ENCODE measurements at regions not wholly inside any gene's neighbourhood (a gene's known extent, or its start where the extent isn't known, plus 50 kb on each side); places are given as distances from the start of the nearest gene placed in this dataset.

GRCh38 chr4:59685626-59686025 lies 1514.5 kb upstream of the ADGRL3 start (continued):
- TF ChIP-seq ZBTB40 (IDR thresholded peaks at IDR 0.05) (no peak), ZBTB40 (CRISPR knock-in tag; IDR thresholded peaks at IDR 0.05) (no peak), TRAFD1 (CRISPR knock-in tag; IDR thresholded peaks at IDR 0.05; ENCODE audit: borderline replicate concordance) (no peak), SALL2 (CRISPR knock-in tag; IDR thresholded peaks at IDR 0.05) (no peak), KLF9 (CRISPR knock-in tag; IDR thresholded peaks at IDR 0.05; ENCODE audit: low read depth) (no peak), MEF2D (CRISPR knock-in tag; IDR thresholded peaks at IDR 0.05) (no peak), ZNF713 (CRISPR knock-in tag; IDR thresholded peaks at IDR 0.05) (no peak)
